OCI-M1 (cell line): ENCODE measurements at regions not wholly inside any gene's neighbourhood (a gene's known extent, or its start where the extent isn't known, plus 50 kb on each side); places are given as distances from the start of the nearest gene placed in this dataset.
A peak's percentile ranks its signal among the peaks of the same experiment; 100 is the strongest.
"Not testable (repeated sequence)": the region's sequence is repeated elsewhere in the genome, so short reads cannot be mapped to it uniquely, and the experiment has no call there.

Experiments used
- DNase-seq: peaks from one replicate; lab custom pipeline; 2025; lab: John Stamatoyannopoulos, UW

DNA sequence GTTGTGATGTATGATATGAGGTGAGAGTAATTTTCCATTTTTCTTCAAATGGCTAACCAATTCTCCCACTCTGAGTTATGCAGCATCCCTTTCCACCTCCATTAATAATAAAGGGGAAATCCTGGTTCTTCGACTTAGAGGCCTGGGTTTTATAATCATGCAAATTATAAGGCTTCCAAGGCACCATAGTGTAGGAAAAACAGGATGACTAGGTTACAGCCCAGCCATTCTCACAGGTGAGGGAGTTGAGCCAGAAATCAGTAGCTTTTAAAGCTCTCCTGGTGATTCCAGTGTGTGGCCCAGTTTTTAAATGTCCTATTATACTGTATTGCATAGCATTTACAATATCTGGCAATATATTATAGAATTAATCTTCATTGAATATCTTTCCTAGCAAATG is 203.1 kb downstream of the ARHGEF9 start:
- DNase-seq = no peak

DNA sequence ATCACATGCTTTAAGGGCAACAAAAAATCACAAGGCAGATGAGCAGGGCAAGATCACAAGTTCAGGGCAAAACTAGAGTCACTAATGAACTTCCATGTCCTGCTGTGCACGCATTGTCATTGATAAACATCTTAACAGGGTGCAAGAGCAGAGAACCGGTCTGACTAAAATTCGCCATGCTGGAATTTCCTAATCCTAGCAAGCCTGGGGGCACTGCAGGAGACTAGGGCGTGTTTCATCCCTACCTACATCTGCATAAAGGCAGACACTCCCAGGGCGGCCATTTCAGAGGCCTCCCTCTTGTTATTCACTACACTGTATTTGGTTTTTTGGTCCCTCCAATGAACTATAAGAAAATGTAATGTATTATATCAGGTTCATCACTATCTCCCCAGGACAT is 203.6 kb downstream of the ARHGEF9 start:
- no peak for DNase-seq

DNA sequence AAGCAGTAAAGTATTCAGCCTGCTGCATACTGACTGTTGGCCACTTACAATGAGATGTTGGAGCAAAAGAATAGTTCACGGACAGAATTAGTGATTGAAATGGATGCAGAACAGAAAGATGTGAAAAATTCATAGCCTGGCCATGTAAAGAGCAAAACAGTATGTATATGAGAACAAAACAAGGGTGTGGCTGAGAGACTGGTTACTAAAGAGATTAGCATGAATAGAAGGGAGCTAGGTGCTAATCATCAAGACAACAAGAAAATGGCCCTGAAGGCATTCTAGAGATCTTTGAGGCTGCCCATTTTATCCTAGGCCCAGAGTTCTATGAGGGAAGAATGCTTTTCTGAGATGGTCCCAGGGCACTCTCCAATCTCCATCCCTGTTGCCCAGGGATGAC is 208.5 kb downstream of the ARHGEF9 start:
- DNase-seq = no peak

DNA sequence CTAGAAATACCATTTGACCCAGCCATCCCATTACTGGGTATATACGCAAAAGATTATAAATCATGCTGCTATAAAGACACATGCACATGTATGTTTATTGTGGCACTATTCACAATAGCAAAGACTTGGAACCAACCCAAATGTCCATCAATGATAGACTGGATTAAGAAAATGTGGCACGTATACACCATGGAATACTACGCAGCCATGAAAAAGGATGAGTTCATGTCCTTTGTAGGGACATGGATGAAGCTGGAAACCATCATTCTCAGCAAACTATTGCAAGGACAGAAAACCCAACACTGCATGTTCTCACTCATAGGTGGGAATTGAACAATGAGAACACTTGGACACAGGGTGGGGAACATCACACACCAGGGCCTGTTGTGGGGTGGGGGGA is 209.3 kb downstream of the ARHGEF9 start:
- not testable (repeated sequence) for DNase-seq

DNA sequence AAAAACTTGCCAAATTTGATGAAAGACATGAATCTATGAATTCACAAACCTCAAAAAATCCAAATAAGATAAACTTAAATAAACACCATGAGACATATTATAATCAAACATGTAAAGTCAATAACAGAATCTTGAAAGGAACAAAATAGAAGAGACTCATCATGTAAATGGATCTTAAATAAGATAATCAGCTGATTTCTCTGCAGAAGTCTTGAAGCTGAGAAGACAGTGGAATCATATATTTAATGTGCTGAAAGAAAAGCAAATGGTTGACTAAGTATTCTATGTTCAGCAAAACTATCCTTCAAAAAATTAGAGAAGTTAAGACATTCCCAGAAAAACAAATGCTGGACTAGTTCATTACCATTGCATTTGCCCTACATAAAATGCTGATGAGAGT is 215.7 kb upstream of the SPIN4 start:
- peak; percentile 2 for DNase-seq

DNA sequence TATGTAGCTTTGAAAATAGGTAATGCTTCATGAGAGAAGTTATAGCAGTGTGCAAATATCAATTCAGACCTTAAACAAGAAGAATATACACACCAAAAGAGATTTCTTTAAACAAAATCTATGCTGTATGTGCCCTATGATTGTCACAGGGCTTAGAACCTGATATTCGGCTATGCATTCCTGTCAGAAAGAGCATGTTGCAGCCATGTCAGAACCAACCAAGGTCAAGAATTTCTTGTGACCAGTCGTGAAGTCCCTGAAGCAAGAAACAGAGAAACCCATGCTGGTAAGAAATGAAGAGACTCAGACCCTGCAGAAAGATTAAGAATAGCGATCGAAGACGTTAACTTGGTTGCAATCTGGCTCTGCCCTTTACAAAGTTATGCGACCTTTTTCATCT is 210.3 kb upstream of the SPIN4 start:
- peak; percentile 22 for DNase-seq

DNA sequence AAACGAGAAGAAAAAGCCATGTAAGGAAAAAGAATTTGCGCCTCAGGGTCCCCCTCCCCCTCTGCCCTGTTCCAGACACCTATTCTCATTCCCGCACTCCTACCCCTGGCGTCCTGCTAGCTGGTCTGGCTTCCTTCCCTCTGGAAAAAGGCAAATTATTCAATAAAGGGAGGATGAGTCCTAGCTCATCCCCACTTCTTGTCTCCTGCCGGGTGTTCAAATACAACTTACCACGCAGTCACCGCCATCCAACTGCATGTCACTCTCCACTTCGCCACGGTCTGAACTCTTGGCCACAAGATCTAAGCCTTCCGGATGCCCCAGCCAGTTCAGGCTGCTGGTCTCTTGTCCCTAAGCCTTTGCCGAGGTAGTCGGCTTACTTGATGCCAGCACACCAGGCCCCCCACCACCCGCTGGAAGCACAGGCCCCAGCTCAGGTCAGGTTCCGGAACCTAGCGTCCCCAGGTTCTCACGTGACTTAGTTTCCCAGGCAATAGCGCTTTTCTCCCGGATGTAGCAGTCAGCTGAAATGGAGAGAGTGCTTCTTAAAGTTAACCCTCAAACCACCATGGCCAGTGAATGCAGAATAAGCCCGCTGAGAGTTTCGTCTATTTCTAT is 209.6 kb upstream of the SPIN4 start:
- peak; percentile 84 for DNase-seq

DNA sequence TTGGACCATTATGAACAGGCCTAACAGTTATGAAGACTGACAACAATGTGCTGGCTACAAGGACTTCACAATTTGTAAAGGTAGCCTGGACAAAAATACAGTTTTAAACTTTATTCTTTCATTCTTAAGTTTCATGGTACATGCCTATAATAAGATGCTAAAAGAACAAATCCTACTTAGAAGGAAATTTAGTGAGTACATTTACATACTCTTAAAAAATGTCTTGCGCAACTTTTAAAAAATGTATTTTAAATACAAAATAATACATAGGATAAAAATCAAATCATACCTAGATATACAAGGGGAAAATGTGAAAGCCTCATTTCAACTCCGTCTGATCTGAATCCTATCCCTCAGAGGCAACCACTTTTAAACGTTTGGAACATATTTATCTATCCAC is 200.7 kb upstream of the SPIN4 start:
- no peak for DNase-seq

DNA sequence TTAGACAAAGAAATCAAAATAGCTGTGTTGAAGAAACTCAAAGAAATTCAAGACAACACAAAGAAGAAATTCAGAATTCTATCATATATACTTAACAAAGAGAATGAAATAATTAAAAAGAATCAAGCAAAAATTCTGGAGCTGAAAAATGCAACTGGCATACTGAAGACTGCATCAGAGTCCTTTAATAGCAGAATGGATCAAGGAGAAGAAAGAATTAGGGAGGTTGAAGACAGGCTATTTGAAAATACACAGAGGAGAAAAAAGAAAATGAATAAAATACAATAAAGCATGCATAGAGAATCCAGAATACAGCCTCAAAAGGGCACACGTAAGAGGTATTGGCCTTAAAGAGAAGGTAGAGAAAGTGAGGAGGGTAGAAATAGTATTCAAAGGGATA is 179.5 kb upstream of the SPIN4 start:
- no peak for DNase-seq

DNA sequence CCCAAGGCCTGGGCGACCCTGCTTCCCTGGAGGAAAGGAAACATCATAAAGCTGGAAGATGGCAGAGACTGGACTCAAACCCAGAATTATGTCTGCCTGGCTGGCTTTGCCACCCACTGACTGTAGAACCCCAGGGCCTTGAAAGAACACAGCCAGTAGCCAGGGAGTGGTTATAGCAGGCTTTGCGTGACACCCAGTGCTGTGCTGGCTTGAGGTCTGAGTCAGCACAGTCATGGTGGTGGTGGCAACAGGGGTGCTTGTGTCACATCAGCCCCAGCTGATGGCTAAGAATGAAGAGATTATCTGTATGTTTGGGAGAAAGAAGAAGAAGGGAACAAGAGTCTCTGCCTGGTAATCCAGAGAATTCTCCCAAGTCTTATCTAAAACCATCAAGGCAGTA is 178.8 kb upstream of the SPIN4 start:
- no peak for DNase-seq

DNA sequence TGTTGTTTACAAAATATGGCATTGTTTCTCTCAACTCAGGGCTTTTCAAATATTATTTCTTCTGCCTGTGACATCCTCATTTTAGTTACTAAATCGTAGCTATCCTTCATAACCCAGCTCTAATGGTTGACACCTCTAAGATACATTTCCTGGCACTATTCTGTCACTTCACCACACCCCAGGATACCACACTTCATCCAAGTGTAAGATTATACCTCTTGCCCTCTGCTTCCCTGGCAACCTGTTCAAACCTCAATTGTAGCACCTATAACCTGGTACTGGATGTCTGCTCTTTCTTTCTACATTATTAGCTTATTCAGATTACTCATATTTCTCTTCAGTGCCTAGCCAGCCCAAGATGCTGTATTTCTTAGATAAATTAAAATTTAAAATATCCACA is 175.7 kb upstream of the SPIN4 start:
- no peak for DNase-seq

DNA sequence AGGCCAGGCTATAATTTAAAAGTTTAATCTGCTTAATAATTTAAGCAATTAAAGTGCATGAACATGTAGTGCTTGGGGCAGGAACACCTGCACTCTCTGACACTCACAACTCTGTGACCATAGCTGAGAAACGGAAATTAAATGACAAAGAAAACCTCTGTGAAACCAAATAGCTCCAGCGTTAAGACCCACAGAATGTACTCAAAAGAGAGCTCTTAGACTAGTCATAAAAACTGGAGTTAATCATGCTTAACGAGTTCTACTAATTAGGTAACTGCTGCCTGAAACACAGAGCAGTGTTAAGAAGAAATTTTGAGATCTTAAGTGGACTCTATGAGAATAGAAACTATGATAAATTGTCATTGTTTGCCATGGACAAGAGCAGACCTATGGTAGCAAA is 174.4 kb upstream of the SPIN4 start:
- DNase-seq = no peak

DNA sequence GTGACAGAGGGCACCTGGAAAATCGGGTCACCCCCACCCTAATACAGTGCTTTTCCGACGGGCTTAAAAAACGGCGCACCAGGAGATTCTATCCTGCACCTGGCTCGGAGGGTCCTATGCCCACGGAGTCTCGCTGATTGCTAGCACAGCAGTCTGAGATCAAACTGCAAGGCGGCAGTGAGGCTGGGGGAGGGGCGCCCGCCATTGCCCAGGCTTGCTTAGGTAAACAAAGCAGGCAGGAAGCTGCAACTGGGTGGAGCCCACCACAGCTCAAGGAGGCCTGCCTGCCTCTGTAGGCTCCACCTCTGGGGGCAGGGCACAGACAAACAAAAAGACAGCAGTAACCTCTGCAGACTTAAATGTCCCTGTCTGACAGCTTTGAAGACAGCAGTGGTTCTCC is 168.2 kb upstream of the SPIN4 start:
- DNase-seq = not testable (repeated sequence)

DNA sequence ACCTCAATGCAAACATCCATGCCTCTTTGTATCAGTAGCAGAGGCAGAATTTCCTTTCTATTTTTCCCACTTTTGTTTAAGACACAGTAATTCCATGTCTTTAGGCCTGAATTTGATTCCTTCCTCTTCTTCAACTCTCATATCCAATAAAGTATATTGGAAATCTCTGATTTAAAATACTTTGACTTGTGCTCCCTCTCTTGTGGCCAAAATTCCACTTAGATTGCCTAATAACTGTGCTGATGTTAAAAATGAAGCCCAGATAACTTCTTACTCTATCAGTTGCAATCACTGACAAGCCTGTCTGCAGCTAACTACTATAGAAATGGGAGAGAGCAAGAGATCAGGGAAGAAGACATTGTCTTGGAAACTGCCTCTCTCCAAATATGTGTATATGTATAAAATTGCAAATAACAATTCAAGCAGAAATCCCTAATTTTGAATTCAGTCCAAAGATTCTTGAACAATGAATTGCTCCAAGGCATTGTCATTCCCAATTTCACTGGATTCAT is 163.5 kb upstream of the SPIN4 start:
- DNase-seq = no peak

DNA sequence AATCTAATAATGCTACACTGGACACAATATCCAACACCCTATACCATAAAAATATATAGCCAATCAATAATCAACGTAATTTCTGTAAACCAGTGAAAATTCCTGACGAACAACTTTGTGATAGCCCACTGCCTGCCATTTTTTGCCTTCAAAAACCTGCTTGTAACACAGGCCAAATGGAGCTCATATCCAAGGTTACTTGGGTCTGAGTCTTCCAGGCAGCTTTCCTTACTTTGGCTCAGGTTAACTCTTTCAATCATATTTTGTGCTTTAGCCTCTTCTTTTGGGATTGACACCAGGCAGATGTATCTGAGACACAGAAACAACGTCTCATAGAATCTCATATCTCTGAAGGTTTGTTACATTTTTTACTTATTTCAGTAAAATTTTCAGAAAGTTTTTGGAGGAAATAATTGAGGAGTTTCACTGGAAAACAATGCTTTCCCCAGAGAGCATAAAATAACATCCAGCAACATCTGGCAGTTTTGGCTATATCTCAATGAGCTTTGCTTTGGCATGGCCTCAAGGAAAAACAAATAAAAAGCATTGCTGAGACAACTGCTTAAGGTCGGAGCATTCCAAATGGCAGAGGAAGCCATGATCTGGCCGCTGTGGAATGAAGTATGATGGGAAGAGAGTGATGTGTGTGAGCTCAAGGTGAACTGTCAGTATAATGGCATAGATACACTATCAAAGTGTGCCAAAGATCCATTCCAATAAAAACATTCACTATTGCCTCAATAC is 162.9 kb upstream of the SPIN4 start:
- no peak for DNase-seq

DNA sequence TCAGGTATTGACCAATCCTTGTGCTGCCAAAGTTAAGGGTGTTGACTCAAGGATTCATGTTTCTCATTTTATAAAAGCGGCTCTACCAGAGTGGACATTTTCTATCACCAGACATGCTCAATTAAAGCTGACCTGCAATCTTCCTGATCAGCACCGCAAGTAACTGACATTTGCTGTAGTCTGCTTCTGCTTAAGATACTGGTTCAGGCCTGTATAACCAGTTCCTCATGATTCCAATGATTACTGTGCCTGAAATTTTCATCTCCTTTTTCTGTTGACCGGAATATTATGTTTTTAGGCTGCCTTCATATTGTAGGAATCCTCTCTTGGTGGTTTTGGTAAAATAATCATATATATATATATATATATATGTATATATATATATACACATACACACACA is 160.2 kb upstream of the SPIN4 start:
- no peak for DNase-seq

DNA sequence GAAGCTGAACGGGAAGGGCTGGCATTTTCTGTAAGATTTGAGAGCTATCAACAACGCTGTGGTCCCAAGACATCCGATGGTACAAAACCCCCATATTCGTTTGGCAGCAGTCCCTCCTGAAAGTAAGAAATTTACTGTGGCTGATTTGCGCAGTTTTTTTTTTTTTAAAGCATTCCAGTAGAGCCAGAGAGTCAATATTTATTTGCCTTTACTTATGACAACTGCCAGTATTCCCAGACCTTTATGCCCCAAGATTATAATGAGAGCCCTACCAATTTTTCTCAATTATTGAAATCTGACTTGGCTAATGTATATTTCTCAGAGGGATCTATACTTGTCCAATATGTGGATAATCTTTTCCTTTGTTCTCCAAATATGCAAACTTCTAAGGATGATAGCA is 157.5 kb upstream of the SPIN4 start:
- DNase-seq = no peak

DNA sequence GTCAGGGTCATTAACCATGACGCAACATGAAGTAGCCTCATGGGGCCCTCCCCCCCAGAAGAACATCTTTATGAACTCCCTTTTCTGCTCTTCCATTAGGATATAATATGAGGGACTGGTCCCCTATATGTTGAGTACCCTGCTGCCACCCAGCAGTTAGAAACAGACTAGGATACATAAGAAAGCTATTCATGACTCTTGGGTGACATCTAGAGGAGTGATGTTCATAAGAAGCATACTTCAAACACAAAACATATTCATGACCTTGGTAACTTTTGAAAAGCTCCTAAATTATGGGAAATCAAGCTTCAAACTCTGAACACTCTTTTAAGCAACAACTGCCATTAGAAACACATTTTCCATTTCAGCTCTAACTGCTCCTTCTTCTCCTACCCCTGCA is 155.2 kb upstream of the SPIN4 start:
- peak; percentile 69 for DNase-seq

DNA sequence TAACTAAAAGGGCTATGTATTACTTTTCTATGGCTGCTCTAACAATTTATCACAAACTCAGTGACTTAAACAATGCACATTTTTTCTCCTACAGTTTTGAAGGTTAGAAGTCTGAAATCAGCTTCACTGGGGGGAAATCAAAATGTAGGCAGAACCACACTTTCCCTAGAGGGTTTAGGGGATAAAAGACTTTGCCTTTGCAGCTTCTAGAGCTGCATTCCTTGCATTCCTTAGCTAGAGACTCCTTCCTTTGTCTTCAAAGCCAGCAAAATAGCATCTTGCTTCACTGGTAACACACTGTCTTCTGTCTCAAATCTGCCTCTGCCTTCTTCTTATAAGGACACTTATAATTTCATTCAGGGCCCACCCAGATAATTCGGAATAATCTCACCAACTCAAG is 152.4 kb upstream of the SPIN4 start:
- DNase-seq = no peak

DNA sequence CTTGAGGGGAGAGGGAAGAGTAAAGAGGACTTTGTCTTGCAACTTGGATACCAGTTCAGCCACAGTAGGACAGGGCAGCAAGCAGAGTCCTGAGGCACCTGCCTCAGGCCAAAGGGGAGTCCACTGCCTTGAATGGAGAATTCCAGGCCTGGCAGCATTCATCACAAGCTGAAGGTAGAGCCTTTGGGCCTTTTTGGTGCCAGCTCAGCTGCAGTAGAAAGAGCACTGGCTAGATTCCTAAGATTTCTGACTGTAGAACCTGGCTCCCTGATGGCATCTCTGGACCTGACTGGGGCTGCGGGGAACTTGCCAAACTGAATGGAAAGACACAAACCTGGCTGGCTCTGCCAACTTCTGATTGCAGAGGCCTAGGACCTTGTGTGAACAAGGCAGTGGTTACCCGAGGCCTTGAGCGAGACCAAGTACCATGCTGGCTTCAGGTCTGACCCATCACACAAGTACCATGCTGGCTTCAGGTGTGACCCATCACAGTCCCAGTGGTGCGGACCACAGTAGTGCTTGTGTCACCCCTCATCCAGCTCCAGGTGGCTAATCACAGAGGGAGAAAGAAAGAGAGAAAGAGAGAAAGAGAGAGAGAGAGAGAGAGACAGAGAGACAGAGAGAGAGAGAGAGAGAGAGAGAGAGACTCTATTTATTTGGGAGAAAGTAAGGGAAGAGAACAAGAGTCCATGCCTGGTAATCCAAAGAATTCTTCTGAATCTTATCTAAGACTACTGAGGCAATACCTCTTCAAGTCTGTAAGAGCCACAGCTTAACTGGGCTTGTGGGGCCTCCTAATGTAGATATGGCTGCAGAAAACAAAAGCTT is 137.6 kb upstream of the SPIN4 start:
- no peak for DNase-seq

DNA sequence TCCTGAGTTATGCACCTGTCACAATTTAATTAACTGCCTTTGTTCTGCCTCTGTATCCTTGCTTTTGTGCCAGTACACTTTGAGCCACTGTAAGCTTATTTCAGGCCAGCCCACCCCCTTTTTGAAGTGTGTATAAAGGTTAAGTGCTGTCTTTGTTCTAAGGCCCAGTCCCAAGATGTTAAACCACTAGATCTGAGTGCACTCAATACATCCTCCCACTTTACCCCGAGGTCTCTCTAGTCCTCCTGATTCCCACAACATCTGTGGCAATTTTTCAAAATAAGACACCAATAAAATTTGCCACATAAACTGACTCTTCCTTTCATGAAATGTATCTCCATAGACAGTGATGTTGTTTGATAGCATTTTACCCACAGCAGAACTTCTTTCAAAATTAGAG is 124.1 kb upstream of the SPIN4 start:
- DNase-seq = peak; percentile 53

DNA sequence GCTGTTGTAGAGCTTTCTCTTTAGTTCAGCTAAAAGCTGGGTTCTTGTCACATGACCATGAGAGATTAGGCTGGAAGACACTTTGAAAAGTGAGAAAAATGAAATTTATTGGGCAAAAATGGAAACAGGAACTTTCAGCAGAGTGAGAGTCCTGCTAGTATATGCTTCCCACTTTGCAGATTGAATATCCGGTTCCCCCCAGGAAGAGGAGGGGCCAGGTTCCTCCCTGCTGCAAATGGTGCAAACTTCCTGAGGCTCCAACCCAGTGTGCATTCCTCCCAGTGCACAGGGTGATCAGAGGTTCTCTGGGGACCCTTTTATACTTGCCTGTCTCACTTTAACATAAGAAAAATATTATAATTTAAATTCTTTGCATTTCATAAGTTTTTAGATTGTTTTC is 119.9 kb upstream of the SPIN4 start:
- DNase-seq = no peak

DNA sequence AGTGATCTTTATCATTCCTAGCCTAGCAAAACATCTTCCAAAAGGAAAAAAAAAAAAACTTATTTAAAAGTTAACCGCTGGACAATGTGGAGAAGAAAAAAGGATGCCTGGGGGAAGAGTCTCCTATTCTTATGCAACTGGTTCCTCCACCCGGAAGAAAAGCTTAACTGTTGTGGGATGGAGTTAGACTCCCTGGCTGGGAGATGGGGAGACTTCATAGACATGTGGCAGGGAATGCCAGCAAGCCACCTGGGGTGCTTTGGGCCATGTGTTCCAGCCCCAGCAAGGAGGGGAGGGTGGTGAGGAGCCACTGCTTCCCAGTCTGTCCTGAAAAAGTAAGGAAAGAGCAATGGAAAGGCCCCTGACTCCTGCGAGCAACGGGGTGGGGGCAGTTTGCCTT is 119.4 kb upstream of the SPIN4 start:
- no peak for DNase-seq
